GM13976 (cell line): ENCODE measurements at regions not wholly inside any gene's neighbourhood (a gene's known extent, or its start where the extent isn't known, plus 50 kb on each side); places are given as distances from the start of the nearest gene placed in this dataset.

Source experiments
- DNase-seq: peaks from one replicate; pipeline ENCODE4 v3.0.0; 2012; ENCODE audit warnings: low spot score
- CTCF ChIP-seq: IDR thresholded peaks from 2 replicates; pipeline ENCODE4 v1.5.1; 2012; ENCODE audit warnings: borderline replicate concordance, mild to moderate bottlenecking; ENCODE audit not compliant: insufficient read depth; ENCODE audit errors: extremely low read depth, missing control alignments, control extremely low read depth
- in situ Hi-C: fragments of 300-500 bp; cut with MboI; formaldehyde crosslinking; loops from one replicate; pipeline ENCODE4 v1.12.0; 2022; ENCODE audit warnings: low sequenced_read_pairs, mixed read lengths, inconsistent platforms; ENCODE audit not compliant: unreplicated experiment

- in situ Hi-C loops: loop anchor here (10.0 kb wide), 1 partner anchor 754 kb away; the partner anchor contains the start of gene GRIA2
- TF ChIP-seq CTCF: peak; percentile 78
- DNase-seq: peak; percentile 37
Measured at GRCh38 chr4:157978680-157979361, 194.0 kb downstream of the GASK1B start.

GRCh38 chr4:157977086-157977485, 195.7 kb downstream of the GASK1B start:
- no peak for TF ChIP-seq CTCF
- in situ Hi-C loops: loop anchor here (10.0 kb wide), 1 partner anchor 752 kb away; the partner anchor contains the start of gene GRIA2
- no peak for DNase-seq

- TF ChIP-seq CTCF: no peak
- no peak for DNase-seq
- in situ Hi-C loops: loop anchor here (10.0 kb wide), 1 partner anchor 748 kb away; the partner anchor contains the start of gene GRIA2
Measured at GRCh38 chr4:157973297-157973696, 199.5 kb downstream of the GASK1B start.

- no peak for DNase-seq
- in situ Hi-C loops: no loop called here
- no peak for TF ChIP-seq CTCF
Measured at GRCh38 chr4:157964463-157964862, 208.4 kb downstream of the GASK1B start.

DNA sequence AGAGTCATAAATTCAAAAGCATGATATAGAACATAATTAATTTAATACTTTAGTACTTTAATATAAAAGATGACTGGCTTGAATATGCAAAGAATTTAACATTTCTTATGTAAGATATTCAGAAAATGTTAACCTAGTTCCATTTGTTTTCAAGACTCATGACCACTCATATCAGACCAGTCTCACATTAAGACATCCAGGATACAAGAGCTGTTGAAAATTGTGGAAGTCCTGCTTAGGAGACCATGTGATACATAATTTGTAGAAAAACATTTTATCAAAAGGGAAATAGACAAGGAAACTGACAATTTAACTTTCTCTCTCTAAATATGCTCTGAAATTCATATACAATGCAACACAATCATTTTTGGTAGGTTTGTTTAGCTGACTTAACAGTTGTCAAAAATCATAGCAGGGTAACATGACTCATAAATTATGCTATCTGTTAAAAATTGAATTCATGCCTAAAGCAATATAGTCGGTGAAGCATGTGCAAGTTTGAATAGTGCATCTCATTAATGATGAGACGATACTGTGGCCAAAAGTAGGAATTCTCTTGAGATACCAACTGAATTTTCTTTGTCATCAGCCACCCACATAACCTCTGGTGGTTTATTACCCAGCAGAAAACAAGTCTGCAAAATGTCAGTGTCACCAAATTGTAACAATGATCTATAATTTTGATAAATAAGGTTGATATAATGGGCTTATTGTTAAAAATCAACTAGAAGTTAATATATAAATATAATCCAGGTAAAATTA, 211.4 kb downstream of the GASK1B start:
- no peak for TF ChIP-seq CTCF
- in situ Hi-C loops: no loop called here
- DNase-seq: no peak

DNA sequence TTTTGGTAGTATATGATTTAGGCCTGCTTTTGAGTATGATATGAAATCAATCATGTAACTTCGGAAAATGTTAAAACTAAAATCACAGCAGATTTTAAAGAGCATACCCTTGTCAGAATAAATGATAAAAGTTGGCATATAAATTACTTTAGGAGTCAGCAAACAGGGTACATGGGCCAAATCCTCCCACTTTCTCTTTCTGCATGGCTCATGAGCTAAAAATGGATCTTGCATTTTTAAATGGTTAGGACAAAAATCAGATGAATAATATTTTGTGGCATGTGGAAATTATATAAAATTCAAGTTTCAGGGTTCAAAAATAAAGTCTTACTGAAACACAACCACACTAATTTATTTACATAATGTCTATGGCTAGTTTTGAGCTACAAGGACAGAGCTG, 214.9 kb downstream of the GASK1B start:
- in situ Hi-C loops: no loop called here
- TF ChIP-seq CTCF: no peak
- no peak for DNase-seq

DNA sequence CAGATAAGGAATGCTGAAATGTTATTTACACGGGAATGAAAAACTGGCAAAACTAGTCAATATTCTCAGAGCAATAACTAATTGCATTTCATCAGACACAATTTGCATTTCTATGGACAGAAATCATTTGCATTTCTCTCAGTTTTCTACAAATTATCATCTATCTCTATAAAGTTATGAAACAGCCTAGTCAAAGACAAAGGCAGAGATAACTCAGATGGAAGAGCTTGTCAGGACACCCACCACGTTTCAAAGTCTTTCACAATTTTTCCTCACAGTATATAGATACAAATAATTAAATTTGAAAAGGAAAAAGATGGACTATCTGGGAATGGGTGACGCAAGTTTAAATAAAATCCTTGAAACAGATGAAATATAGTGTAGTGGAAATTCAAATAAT, 230.8 kb downstream of the GASK1B start:
- TF ChIP-seq CTCF: no peak
- in situ Hi-C loops: no loop called here
- no peak for DNase-seq
